ENCODE measurements at regions not wholly inside any gene's neighbourhood (a gene's known extent, or its start where the extent isn't known, plus 50 kb on each side); places are given as distances from the start of the nearest gene placed in this dataset.

GRCh38 chr11:70535191-70535971, 137.1 kb downstream of the CTTN start:
- no peak for DNase-seq (ENCODE audit: low read depth in 3 of 3)

GRCh38 chr11:70536051-70536877, 137.9 kb downstream of the CTTN start:
- DNase-seq (ENCODE audit: low read depth in 3 of 3): no peak

- no peak for DNase-seq (ENCODE audit: low read depth in 3 of 3)
These were observed 139.5 kb downstream of the CTTN start for GRCh38 chr11:70537576-70538571.

- no peak for DNase-seq (ENCODE audit: low read depth in 3 of 3)
These were observed 140.5 kb downstream of the CTTN start for GRCh38 chr11:70538641-70539359.

- no peak for DNase-seq (ENCODE audit: low read depth in 3 of 3)
These were observed 141.2 kb downstream of the CTTN start for GRCh38 chr11:70539360-70540095.

GRCh38 chr11:70540196-70540595, 141.9 kb downstream of the CTTN start:
- no peak for DNase-seq (ENCODE audit: low read depth in 3 of 3)

- no peak for DNase-seq (ENCODE audit: low read depth in 3 of 3)
These were observed 142.8 kb downstream of the CTTN start for GRCh38 chr11:70541176-70541575.

- DNase-seq (ENCODE audit: low read depth in 3 of 3): no peak
These were observed 143.4 kb downstream of the CTTN start for GRCh38 chr11:70541699-70542098.

GRCh38 chr11:70542406-70542805, 144.1 kb downstream of the CTTN start:
- DNase-seq (ENCODE audit: low read depth in 3 of 3): no peak

GRCh38 chr11:70542811-70543210, 144.5 kb downstream of the CTTN start:
- no peak for DNase-seq (ENCODE audit: low read depth in 3 of 3)

- no peak for DNase-seq (ENCODE audit: low read depth in 3 of 3)
These were observed 145.3 kb downstream of the CTTN start for GRCh38 chr11:70543611-70544010.

GRCh38 chr11:70544067-70544773, 145.9 kb downstream of the CTTN start:
- DNase-seq (ENCODE audit: low read depth in 3 of 3): no peak

GRCh38 chr11:70544774-70545609, 146.7 kb downstream of the CTTN start:
- DNase-seq (ENCODE audit: low read depth in 3 of 3): no peak

- no peak for DNase-seq (ENCODE audit: low read depth in 3 of 3)
These were observed 147.2 kb downstream of the CTTN start for GRCh38 chr11:70545610-70545912.

GRCh38 chr11:70546191-70546940, 148.0 kb downstream of the CTTN start:
- no peak for DNase-seq (ENCODE audit: low read depth in 3 of 3)

- DNase-seq (ENCODE audit: low read depth in 3 of 3): no peak
These were observed 149.1 kb downstream of the CTTN start for GRCh38 chr11:70547386-70547785.

GRCh38 chr11:70547821-70548670, 149.7 kb downstream of the CTTN start:
- no peak for DNase-seq (ENCODE audit: low read depth in 3 of 3)
